H1 (cell line): ENCODE measurements at regions not wholly inside any gene's neighbourhood (a gene's known extent, or its start where the extent isn't known, plus 50 kb on each side); places are given as distances from the start of the nearest gene placed in this dataset.

Source experiments
- CTCF ChIA-PET: fragments of 300-600 bp; sonication (Branson Sonifier 250); formaldehyde crosslinking; loops from one replicate; lab custom pipeline; 2021; ENCODE audit not compliant: partially characterized antibody; lab: Charles Lee
- POLR2A ChIA-PET: fragments of 300-600 bp; sonication (Branson Sonifier 250); formaldehyde crosslinking; loops from one replicate; lab custom pipeline; 2021; ENCODE audit warnings: inconsistent platforms; ENCODE audit not compliant: partially characterized antibody; lab: Charles Lee
- DNase-seq, 2 experiments: peaks; one replicate each; pipeline versions ENCODE4 v3.0.0 to v3.0.0-alpha.2; 2010 to 2022; ENCODE audit warnings: low spot score in 2 of 2, low read depth in 1 of 2, mixed read lengths in 1 of 2
- FAIRE-seq: peaks from 2 replicates; lab custom pipeline; 2011; peaks lifted over from hg19 to GRCh38; lab: Jason Lieb, UNC
- H2AFZ ChIP-seq: 2 replicates; pipeline ENCODE4 v1.8.1; 2012; ENCODE audit warnings: low read length, inconsistent platforms
- H2AK5ac ChIP-seq: 2 replicates; pipeline ENCODE4 v1.6.1; 2013; ENCODE audit warnings: low read depth, low read length
- H2BK120ac ChIP-seq: replicated peaks from 2 replicates; pipeline ENCODE3; 2013; ENCODE audit warnings: low read depth, low read length, inconsistent platforms
- H2BK12ac ChIP-seq: 2 replicates; pipeline ENCODE4 v1.6.1; 2013; ENCODE audit warnings: low read depth, low read length
- H2BK15ac ChIP-seq: 2 replicates; pipeline ENCODE4 v1.6.1; 2013; ENCODE audit warnings: low read length
- H2BK20ac ChIP-seq: 2 replicates; pipeline ENCODE4 v1.6.1; 2013; ENCODE audit warnings: low read length
- H2BK5ac ChIP-seq: 2 replicates; pipeline ENCODE4 v1.6.1; 2013; ENCODE audit warnings: low read depth, low read length
- H3K14ac ChIP-seq: 2 replicates; pipeline ENCODE4 v1.6.1; 2013; ENCODE audit warnings: inconsistent platforms; ENCODE audit not compliant: insufficient read length
- H3K18ac ChIP-seq: 2 replicates; pipeline ENCODE4 v1.6.1; 2013; ENCODE audit warnings: low read length; ENCODE audit errors: extremely low read depth
- H3K23ac ChIP-seq: 2 replicates; pipeline ENCODE4 v1.6.1; 2013; ENCODE audit warnings: inconsistent platforms; ENCODE audit not compliant: insufficient read length
- H3K23me2 ChIP-seq: 2 replicates; pipeline ENCODE4 v1.6.1; 2013; ENCODE audit warnings: low read depth, low read length
- H3K27ac ChIP-seq: 2 replicates; pipeline ENCODE4 v1.6.1; 2011; ENCODE audit warnings: low read depth, low read length, inconsistent platforms
- H3K27me3 ChIP-seq, 4 experiments: replicated peaks in 1 of 4; 1 replicate in 1 of 4; 2 replicates in 3 of 4; pipeline versions ENCODE4 v1.6.1 to v1.8.1; 2011 to 2013; ENCODE audit warnings: low read length in 3 of 4, mild to moderate bottlenecking in 3 of 4, inconsistent platforms in 2 of 4, mixed read lengths in 2 of 4, moderate library complexity in 1 of 4; ENCODE audit not compliant: control insufficient read depth in 3 of 4, insufficient read depth in 3 of 4; ENCODE audit errors: extremely low read depth in 1 of 4
- H3K36me3 ChIP-seq, 4 experiments: 2 replicates each; pipeline versions ENCODE4 v1.6.1 to v1.8.1; 2011 to 2013; ENCODE audit warnings: mild to moderate bottlenecking in 4 of 4, low read length in 3 of 4, moderate library complexity in 2 of 4, control low read depth in 1 of 4, inconsistent platforms in 1 of 4; ENCODE audit not compliant: insufficient read depth in 4 of 4, control insufficient read depth in 2 of 4
- H3K4ac ChIP-seq: replicated peaks from 2 replicates; pipeline ENCODE3; 2013; ENCODE audit warnings: low read length, low read depth, mixed read lengths, inconsistent platforms; ENCODE audit not compliant: insufficient read length
- H3K4me1 ChIP-seq, 4 experiments: replicated peaks in 1 of 4; 1 replicate in 1 of 4; 2 replicates in 3 of 4; pipeline versions ENCODE4 v1.6.1 to v1.8.1; 2011 to 2013; ENCODE audit warnings: low read length in 3 of 4, inconsistent platforms in 2 of 4, mixed read lengths in 1 of 4; ENCODE audit not compliant: insufficient read depth in 4 of 4, control insufficient read depth in 3 of 4
- H3K4me2 ChIP-seq, 2 experiments: 2 replicates each; pipeline versions ENCODE4 v1.6.1 to v1.8.1; 2011 to 2013; ENCODE audit warnings: low read depth in 2 of 2, low read length in 2 of 2, control low read depth in 1 of 2, inconsistent platforms in 1 of 2, mild to moderate bottlenecking in 1 of 2; ENCODE audit not compliant: insufficient read depth in 1 of 2
- H3K4me3 ChIP-seq, 4 experiments: fragments of 200-600, 300-600 bp in 1 of 4; sonication (generic), shearing (Covaris generic), sonication (Bioruptor Twin) in 1 of 4; 2 replicates each; pipeline versions ENCODE4 v1.5.1 to v1.8.1; 2011 to 2016; ENCODE audit warnings: low read length in 4 of 4, low read depth in 3 of 4, control low read depth in 2 of 4, inconsistent platforms in 2 of 4, mild to moderate bottlenecking in 2 of 4, mixed read lengths in 1 of 4, moderate library complexity in 1 of 4; ENCODE audit not compliant: insufficient read depth in 2 of 4; ENCODE audit errors: extremely low read depth in 1 of 4
- H3K56ac ChIP-seq: replicated peaks from 2 replicates; pipeline ENCODE3; 2013; ENCODE audit warnings: low read depth, mild to moderate bottlenecking, mixed read lengths, low read length, inconsistent platforms; ENCODE audit not compliant: insufficient read length
- H3K79me1 ChIP-seq: 2 replicates; pipeline ENCODE4 v1.6.1; 2013; ENCODE audit warnings: low read depth, low read length, control low read depth
- H3K79me2 ChIP-seq, 2 experiments: 2 replicates each; pipeline versions ENCODE4 v1.6.1 to v1.8.1; 2012 to 2013; ENCODE audit warnings: low read length in 2 of 2, mild to moderate bottlenecking in 2 of 2, inconsistent platforms in 1 of 2; ENCODE audit not compliant: insufficient read depth in 2 of 2, control insufficient read depth in 1 of 2
- H3K9ac ChIP-seq, 4 experiments: replicated peaks in 1 of 4; 1 replicate in 1 of 4; 2 replicates in 3 of 4; pipeline versions ENCODE4 v1.6.1 to v1.8.1; 2011 to 2013; ENCODE audit warnings: low read depth in 3 of 4, low read length in 3 of 4, control low read depth in 2 of 4, mild to moderate bottlenecking in 2 of 4, moderate library complexity in 2 of 4, inconsistent platforms in 1 of 4; ENCODE audit errors: extremely low read depth in 1 of 4
- H3K9me3 ChIP-seq, 2 experiments: 2 replicates each; pipeline versions ENCODE4 v1.6.1 to v1.8.1; 2012 to 2013; ENCODE audit warnings: mild to moderate bottlenecking in 2 of 2, moderate library complexity in 2 of 2, control low read depth in 1 of 2, inconsistent platforms in 1 of 2, low read depth in 1 of 2, low read length in 1 of 2, mixed read lengths in 1 of 2; ENCODE audit not compliant: insufficient read depth in 2 of 2
- H4K20me1 ChIP-seq, 2 experiments: replicated peaks in 1 of 2; 2 replicates each; pipeline versions ENCODE3 to v1.8.1; 2011 to 2013; ENCODE audit warnings: inconsistent platforms in 2 of 2, low read length in 2 of 2, mild to moderate bottlenecking in 1 of 2; ENCODE audit not compliant: insufficient read depth in 2 of 2, control insufficient read depth in 1 of 2
- H4K5ac ChIP-seq: 2 replicates; pipeline ENCODE4 v1.6.1; 2013; ENCODE audit warnings: low read length, low read depth, mixed read lengths, inconsistent platforms; ENCODE audit not compliant: insufficient read length
- H4K8ac ChIP-seq: 2 replicates; pipeline ENCODE4 v1.8.0; 2013; ENCODE audit warnings: mild to moderate bottlenecking, moderate library complexity, low read length, inconsistent platforms; ENCODE audit not compliant: insufficient read depth; ENCODE audit errors: extremely low read depth
- H4K91ac ChIP-seq: replicated peaks from 2 replicates; pipeline ENCODE3; 2013; ENCODE audit warnings: low read length, mixed read lengths, inconsistent platforms; ENCODE audit not compliant: insufficient read length
- CEBPB ChIP-seq: IDR thresholded peaks from 2 replicates; pipeline ENCODE4 v1.6.1; 2012; ENCODE audit warnings: low read depth, low read length
- E2F6 ChIP-seq: IDR thresholded peaks from 2 replicates; pipeline ENCODE4 v1.6.1; 2012; ENCODE audit warnings: inconsistent platforms
- KDM5A ChIP-seq: fragments of 200-600 bp; IDR thresholded peaks from 2 replicates; pipeline ENCODE4 v1.7.1; 2012; ENCODE audit warnings: mild to moderate bottlenecking, low read length, inconsistent platforms, mixed read lengths
- NANOG ChIP-seq: IDR thresholded peaks from 2 replicates; pipeline ENCODE4 v1.6.1; 2011; ENCODE audit warnings: low read length, low read depth, mild to moderate bottlenecking, inconsistent platforms; ENCODE audit not compliant: insufficient read depth, poor library complexity, severe bottlenecking
- NRF1 ChIP-seq: IDR thresholded peaks from 2 replicates; pipeline ENCODE4 v1.6.1; 2011; ENCODE audit warnings: mild to moderate bottlenecking, low read depth, low read length, improper control_type of control experiment
- RNF2 ChIP-seq: fragments of 200-900, 300-1000 bp; sonication (generic); IDR thresholded peaks from 2 replicates; pipeline ENCODE4 v1.7.1; 2016; ENCODE audit warnings: borderline replicate concordance, low read depth, mild to moderate bottlenecking, antibody characterized with exemption, low read length; ENCODE audit not compliant: poor library complexity, severe bottlenecking; ENCODE audit errors: missing control alignments
- RXRA ChIP-seq: IDR thresholded peaks from 2 replicates; pipeline ENCODE4 v1.6.1; 2011; ENCODE audit warnings: low read depth, mild to moderate bottlenecking, low read length, moderate library complexity; ENCODE audit not compliant: insufficient read depth
- SAP30 ChIP-seq: fragments of 300-600 bp; sonication (generic); IDR thresholded peaks from 2 replicates; pipeline ENCODE4 v1.7.1; 2012; ENCODE audit warnings: low read length, moderate library complexity, mild to moderate bottlenecking, inconsistent platforms; ENCODE audit not compliant: insufficient read depth, insufficient replicate concordance
- SRF ChIP-seq: IDR thresholded peaks from 2 replicates; pipeline ENCODE4 v1.6.1; 2011; ENCODE audit warnings: mild to moderate bottlenecking, low read depth, low read length, moderate library complexity
- SUZ12 ChIP-seq: fragments of 200-600 bp; sonication (generic); IDR thresholded peaks from 2 replicates; pipeline ENCODE4 v1.6.1; 2012; ENCODE audit warnings: mild to moderate bottlenecking, inconsistent platforms, low read length, moderate library complexity, mixed read lengths
- TAF1 ChIP-seq: IDR thresholded peaks from 2 replicates; pipeline ENCODE4 v1.6.1; 2011; ENCODE audit warnings: mild to moderate bottlenecking, low read depth, low read length
- TBP ChIP-seq: IDR thresholded peaks from 2 replicates; pipeline ENCODE4 v1.6.1; 2011; ENCODE audit warnings: low read depth, low read length, improper control_type of control experiment
- ZNF274 ChIP-seq: IDR thresholded peaks from 2 replicates; pipeline ENCODE4 v1.7.0; 2012; ENCODE audit warnings: low read length, borderline replicate concordance; ENCODE audit errors: extremely low read depth
- WGBS, 2 experiments: shearing (Covaris generic) in 1 of 2; methylation state at CpG; one replicate each; pipeline versions ENCODE4 v1.1.6 to v1.1.7; 2013 to 2015; ENCODE audit warnings: low lambda C conversion rate in 2 of 2, mixed read lengths in 2 of 2, inconsistent platforms in 1 of 2, low coverage in 1 of 2, missing lambda C conversion rate in 1 of 2; ENCODE audit not compliant: insufficient replicate concordance in 2 of 2, insufficient coverage in 1 of 2, insufficient read length in 1 of 2; ENCODE audit errors: extremely low coverage in 1 of 2, missing lambda C conversion rate in 1 of 2; 5-methylcytosine and 5-hydroxymethylcytosine counted together
- TF ChIP-seq, protein P1 (sequence below): IDR thresholded peaks from 2 replicates; pipeline ENCODE4 v1.6.1; 2012; ENCODE audit warnings: inconsistent platforms

- H3K56ac ChIP-seq = no peak overlapping the region
- H2AFZ ChIP-seq = no peak overlapping the region
- H4K8ac ChIP-seq = no peak overlapping the region
- no peaks in the 10 kb centered on the region for H3K23me2 ChIP-seq
- WGBS, 2 experiments = 90% methylated on average over 1 of the region's 1 CpG; no CpG with 5 or more reads in 1 of the 2 experiments
- H4K20me1 ChIP-seq = no peaks in the 10 kb centered on the region
- no peaks in the 10 kb centered on the region for H3K9me3 ChIP-seq
- FAIRE-seq (no peak), DNase-seq (no peak)
- no peak overlapping the region for H3K4me2 ChIP-seq
- H4K5ac ChIP-seq = no peak overlapping the region
- no peak overlapping the region for H2BK5ac ChIP-seq
- no peak overlapping the region for H2BK20ac ChIP-seq
- CTCF ChIA-PET = no interaction called here
- H2BK15ac ChIP-seq = no peak overlapping the region
- POLR2A ChIA-PET = no interaction called here
- H3K27ac ChIP-seq = no peak overlapping the region
- no peak overlapping the region for H2AK5ac ChIP-seq
- no peak overlapping the region for H4K91ac ChIP-seq
- H3K4me3 ChIP-seq = no peak overlapping the region
- H3K23ac ChIP-seq = no peak overlapping the region
- no peaks in the 10 kb centered on the region for H3K4me1 ChIP-seq
- H3K9ac ChIP-seq = no peak overlapping the region
- H3K79me2 ChIP-seq = no peaks in the 10 kb centered on the region
- H2BK120ac ChIP-seq = no peak overlapping the region
- no peak overlapping the region for H3K14ac ChIP-seq
- H3K27me3 ChIP-seq = peaks cover 0 to 1% (median 0%) of the 10 kb centered on the region in 4 experiments; a peak in 1 of 7 replicates
- H2BK12ac ChIP-seq = no peak overlapping the region
- H3K36me3 ChIP-seq = no peaks in the 10 kb centered on the region
- no peak overlapping the region for H3K18ac ChIP-seq
- H3K79me1 ChIP-seq = no peaks in the 10 kb centered on the region
- H3K4ac ChIP-seq = no peak overlapping the region
- TF ChIP-seq CEBPB (no peak), TBP (no peak), SRF (no peak), E2F6 (no peak), SAP30 (no peak), TAF1 (no peak), NANOG (no peak), RNF2 (no peak), KDM5A (no peak), ZNF274 (no peak), RXRA (no peak), NRF1 (no peak), SUZ12 (no peak)
- TF ChIP-seq, protein P1, sequence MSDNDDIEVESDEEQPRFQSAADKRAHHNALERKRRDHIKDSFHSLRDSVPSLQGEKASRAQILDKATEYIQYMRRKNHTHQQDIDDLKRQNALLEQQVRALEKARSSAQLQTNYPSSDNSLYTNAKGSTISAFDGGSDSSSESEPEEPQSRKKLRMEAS = no peak
These were observed 669.8 kb upstream of the LRFN5 start for GRCh38 chr14:40936861-40937260.
